Inflammatory macrophage treated with lipopolysaccharide for 4 hours (primary cell): ENCODE measurements at regions not wholly inside any gene's neighbourhood (a gene's known extent, or its start where the extent isn't known, plus 50 kb on each side); places are given as distances from the start of the nearest gene placed in this dataset.
"Not testable (repeated sequence)": the region's sequence is repeated elsewhere in the genome, so short reads cannot be mapped to it uniquely, and the experiment has no call there.

ENCODE experiments used
- DNase-seq: peaks from one replicate; pipeline ENCODE4 v3.0.0-alpha.2; 2020

DNA sequence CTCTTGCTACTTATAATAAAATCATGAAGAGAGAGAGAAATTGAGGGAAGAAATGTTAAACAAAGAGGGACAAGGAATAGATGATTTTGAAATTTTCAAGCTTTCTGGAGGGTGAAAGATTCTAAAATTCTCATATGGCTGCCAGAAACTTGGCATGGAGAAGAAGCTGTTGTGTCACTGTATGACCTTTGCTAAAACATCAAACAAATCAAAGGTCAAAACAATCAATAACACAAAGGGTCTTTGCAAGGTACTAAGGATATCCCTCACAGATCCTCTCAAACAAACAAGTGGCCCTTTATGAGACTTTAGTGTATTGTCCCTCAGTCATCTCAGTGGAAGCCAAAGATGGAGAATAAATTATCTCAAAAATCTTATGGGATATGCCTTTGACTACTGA, 1039.2 kb upstream of the MIR17HG start:
- DNase-seq, result no peak

GRCh38 chr13:90311929-90312328, 1035.6 kb upstream of the MIR17HG start:
- no peak for DNase-seq

DNA sequence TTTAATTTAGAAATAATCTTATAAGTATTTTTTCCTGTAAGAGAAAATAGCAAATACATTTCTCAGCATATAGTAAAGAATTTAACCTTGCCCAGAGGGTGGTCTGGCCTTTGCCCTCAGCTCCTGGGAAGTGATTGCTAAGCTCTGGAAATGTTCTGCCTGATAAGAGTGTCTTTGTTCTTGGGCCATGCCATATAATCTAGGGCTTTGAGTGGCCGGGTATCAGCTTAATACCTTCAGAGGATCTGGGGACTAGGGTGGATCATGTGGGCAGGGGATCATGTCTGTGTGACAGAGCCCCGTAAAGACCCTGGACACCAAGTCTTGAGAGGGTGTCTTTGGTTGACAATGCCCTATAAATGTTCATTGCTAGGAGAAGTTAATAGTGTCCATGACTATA, 1032.4 kb upstream of the MIR17HG start:
- DNase-seq, result no peak

- DNase-seq, result no peak
Measured at GRCh38 chr13:90320664-90321063, 1026.8 kb upstream of the MIR17HG start.

DNA sequence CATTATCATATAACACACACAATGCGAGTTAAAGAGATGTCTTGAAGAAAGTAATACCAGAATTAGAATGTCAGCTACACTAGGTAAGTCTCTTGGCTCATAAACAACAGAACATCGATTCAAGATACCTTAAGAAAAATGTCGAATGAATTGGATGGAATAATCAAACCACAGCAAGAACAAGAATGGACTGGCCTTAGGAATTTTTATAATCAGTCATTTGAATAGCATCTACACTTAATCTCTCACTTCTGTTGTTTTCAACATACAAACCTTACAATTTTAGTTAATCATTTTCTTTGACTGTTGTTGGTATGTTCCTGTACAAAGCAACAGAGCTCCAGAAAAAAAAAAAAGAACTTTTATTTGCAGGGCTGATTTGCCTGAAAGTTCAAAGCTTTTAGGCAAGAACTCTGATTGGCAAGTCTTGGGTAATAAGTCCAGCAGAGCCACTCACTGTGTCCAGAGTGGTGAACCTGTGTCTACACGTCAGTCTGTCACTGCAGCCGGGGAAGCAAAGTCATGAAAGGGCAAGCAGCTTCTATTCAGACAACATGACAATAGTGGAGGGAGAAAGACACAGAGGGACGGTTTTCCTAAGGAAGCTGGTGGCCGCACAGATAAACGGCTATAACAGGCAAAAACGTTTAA, 1026.1 kb upstream of the MIR17HG start:
- DNase-seq, result no peak

DNA sequence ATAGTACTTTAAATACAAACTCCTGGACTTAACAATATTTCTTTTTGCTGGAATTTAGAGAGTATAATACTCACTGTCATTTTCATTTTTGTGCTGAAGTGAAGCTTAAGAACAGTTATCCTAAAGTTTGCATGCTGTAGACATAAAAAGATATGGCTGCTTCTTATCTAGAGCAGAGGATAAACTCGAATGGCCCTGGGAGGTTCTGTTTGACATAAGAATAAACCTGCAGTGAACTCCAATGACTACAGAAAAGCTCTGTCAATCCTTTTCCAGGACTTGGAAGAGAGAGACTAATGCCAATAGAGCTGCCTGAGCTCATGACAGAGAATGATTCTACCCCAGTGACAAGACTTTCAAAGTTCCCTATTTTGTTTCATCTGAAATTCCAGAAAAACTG, 1017.8 kb upstream of the MIR17HG start:
- DNase-seq, result no peak

DNA sequence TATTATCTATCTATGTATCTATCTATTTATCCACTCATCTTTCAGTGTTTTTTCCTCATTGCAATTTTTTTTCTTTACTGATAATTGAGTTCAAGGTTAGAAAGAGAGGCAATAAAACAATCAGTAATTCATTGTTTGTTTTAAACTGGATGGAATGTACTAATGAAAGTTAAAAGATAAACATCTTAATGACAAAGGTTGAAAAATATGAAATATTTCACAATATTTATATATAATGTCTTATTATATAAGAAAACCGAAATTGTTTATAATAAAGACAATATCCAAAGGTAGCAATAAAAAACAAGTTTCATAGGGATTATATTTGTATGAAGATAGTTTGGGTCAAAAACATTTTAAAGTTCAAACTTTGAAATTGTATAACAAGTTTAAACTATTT, 1015.5 kb upstream of the MIR17HG start:
- no peak for DNase-seq

DNA sequence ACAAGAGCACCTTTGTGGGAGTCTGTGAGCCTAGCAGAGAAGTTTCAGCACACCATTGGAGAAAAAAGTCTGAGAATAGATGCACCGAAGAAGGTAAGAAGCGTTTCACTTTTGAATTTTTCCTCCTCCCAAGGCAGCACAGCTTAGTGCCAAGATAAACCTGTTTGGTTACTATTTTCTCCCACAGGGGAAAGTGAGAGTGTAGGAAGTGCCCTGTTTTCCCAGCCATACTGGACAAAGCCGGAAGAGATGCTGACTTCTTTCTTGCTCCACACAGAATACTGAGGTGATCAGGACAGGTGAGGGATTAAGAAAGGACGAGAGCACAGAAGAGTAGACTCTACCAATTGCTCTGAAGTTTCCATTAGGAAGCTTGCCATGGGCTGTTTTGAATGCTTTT, 1011.0 kb upstream of the MIR17HG start:
- DNase-seq, result no peak

DNA sequence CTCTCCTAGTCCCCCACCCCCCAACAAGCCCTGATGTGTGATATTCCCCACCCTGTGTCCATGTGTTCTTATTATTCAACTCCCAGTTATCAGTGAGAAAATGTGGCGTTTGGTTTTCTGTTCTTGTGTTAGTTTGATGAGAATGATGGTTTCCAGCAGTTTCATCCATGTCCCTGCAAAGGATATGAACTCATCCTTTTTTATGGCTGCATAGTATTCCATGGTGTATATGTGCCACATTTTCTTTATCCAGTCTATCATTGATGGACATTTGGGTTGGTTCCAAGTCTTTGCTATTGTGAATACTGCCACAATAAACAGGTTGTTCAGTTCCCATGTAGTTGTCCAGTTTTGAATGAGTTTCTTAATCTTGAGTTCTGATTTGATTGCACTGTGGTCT, 1006.1 kb upstream of the MIR17HG start:
- not testable (repeated sequence) for DNase-seq

DNA sequence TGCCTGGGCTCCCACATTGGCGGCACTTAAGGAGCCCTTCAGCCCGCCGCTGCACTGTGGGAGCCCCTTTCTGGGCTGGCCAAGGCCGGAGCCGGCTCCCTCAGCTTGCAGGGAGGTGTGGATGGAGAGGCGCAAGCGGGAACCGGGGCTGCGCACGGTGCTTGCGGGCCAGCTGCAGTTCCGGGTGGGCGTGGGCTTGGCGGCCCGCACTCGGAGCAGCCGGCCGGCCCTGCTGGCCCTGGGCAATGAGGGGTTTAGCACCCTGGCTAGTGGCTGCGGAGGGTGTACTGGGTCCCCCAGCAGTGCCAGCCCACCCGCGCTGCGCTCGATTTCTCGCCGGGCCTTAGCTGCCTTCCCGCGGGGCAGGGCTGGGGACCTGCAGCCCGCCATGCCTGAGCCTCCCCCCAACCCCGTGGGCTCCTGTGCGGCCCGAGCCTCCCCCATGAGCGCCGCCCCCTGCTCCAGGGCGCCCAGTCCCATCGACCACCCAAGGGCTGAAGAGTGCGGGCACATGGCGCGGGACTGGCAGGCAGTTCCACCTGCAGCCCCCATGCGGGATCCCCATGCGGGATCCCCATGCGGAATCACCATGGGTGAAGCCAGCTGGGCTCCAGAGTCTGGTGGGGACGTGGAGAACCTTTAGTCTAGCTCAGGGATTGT, 998.9 kb upstream of the MIR17HG start:
- DNase-seq, result not testable (repeated sequence)

DNA sequence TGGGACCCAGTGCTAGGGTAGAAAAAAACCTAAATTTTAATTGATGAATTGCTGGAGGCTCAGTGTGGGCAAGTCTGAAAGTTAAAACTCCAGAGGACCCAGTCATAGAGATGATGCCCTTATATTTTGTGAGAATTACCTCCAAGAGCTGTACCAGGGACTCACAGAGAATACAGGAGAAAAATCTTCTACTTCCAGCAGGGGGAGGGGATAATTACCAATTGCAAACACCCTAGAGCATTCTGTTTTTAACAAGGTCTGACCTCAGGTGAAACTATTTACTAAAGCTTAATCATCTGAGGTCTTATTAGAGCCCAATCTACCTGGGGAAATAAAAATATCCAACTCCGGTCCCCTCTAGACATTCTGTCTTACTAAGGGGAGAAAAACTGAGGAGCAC, 994.7 kb upstream of the MIR17HG start:
- DNase-seq, result no peak

- no peak for DNase-seq
Measured at GRCh38 chr13:90355162-90355751, 992.2 kb upstream of the MIR17HG start.

- DNase-seq, result no peak
Measured at GRCh38 chr13:90360785-90361184, 986.7 kb upstream of the MIR17HG start.

DNA sequence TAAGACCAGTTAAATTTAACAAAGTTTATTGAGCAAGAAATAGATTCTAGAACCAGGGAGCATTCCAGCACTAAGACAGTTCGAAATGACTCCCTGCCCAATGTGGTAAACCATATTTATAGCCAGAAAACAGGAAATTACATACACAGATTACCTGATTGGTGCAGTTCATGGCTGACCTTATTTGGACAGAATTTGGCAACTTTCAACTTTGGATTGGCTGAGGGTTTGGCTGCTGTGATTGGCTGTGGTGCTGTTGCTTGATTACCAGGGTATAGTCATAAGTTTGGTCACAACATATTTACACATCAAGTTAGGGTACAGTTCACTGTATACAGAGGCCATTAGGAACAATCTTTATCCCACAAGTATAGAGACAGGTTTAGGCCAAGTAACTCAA, 984.8 kb upstream of the MIR17HG start:
- no peak for DNase-seq

DNA sequence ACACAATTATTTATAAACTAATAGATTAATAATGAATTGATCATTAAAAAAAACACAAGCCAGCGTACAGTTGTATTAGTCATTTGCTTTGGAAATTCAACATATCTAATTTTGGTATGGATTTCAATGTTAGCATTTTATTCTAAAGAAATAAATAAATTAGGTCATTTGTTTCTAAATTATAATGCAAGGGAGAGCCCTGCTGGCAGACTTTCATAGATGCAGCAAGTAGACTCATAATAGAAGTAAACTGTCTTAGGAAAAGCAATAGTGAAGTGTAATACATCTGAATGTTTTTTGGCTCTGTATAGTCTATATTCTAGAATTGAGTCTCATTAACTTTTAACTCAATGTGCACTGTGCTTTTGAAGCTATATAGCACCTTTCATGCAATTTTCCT, 982.4 kb upstream of the MIR17HG start:
- no peak for DNase-seq

GRCh38 chr13:90374168-90374567, 973.3 kb upstream of the MIR17HG start:
- DNase-seq, result no peak

GRCh38 chr13:90375851-90376250, 971.6 kb upstream of the MIR17HG start:
- DNase-seq, result no peak

DNA sequence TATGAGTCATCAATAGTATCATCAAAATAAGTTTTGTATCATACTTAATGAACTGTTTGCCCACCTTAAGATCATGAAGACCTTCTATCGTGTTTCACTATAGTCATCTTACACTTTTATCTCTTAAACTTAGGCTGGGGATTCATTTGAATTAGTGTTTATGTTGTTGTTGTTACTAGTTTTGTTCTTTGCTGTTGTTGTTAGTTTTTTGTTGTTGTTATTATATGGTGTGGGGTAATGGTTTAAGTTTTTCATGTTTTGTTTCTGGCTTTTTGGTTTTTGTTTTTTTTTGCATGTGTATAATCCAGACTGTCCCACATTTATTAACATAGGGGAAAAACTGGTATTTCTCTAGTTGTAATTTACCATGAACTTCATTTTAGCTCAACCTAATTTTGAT, 965.1 kb upstream of the MIR17HG start:
- DNase-seq, result no peak

GRCh38 chr13:90385781-90386489, 961.6 kb upstream of the MIR17HG start:
- DNase-seq, result no peak

DNA sequence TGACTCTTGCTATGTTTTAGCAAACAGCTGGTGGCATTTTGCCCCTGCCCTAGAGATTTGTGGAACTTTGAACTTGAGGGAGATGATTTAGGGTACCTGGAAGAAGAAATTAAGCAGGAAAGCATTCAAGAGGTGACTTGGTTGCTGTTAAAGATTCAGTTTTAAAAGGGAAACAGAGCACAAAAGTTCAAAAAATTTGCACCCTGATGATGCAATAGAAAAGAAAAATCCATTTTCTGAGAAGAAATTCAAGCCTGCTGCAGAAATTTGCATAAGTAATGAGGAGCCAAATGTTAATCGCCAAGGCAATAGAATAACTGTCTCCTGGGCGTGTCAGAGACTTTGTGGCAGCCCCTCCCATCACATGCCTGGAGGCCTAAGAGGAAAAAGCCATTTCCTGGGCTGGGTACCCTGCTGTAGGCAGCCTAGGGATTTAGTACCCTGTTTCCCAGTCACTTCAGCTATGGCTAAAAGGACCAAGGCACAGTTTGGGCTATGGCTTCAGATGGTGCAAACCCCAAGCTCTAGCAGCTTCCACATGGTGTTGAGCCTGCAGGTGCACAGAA, 958.5 kb upstream of the MIR17HG start:
- no peak for DNase-seq

- no peak for DNase-seq
Measured at GRCh38 chr13:90389537-90389936, 958.0 kb upstream of the MIR17HG start.

DNA sequence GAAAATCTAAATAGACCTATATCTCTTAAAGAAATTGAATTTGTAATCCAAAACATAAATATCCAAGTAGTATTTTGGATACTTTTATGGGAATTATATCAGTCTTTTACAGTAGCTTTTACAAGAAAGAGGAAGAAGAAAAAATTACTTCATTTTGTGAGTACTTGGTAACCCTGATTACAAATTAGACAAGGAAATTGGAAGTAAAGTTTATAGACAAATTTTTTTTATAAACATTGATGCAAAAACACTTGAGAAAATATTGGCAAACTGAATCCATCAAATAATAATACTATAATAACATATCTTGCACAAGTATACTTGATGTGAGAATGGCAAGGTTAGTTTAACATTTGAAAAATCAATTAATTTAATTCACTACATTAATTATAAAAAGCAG, 954.1 kb upstream of the MIR17HG start:
- no peak for DNase-seq

DNA sequence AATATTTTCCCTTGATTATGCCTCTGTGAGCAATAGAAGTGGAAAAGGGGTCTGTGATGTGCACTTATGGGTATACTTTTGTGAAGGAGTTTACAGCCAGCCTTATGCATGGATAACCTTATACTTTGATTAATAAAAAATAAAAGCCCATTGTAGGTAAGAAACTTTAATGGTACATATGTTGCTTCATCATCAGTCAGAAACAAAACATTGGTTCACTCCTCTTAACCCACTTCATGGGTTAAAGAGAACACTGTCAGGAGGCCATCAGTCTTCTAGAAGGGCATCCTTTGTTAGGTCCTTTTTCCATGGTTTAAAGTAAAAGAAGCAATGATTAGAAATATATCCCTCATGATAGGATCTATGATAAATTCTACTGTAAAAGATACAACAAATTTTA, 952.1 kb upstream of the MIR17HG start:
- no peak for DNase-seq

GRCh38 chr13:90395846-90396245, 951.6 kb upstream of the MIR17HG start:
- no peak for DNase-seq
